ENCODE measurements at regions not wholly inside any gene's neighbourhood (a gene's known extent, or its start where the extent isn't known, plus 50 kb on each side); places are given as distances from the start of the nearest gene placed in this dataset.

GRCh38 chr2:129717560-129718130 lies 261.8 kb upstream of the RAB6C start:
- Histone ChIP-seq H3K9me3 (no peaks in the 10 kb centered on the region), H3K27ac (no peak overlapping the region), H3K27me3 (no peaks in the 10 kb centered on the region), H3K4me3 (replicated peaks in 1 of 3) (no peak overlapping the region), H3K4me1 (peaks cover 11 to 12% of the 10 kb centered on the region in 2 donors), H3K36me3 (no peaks in the 10 kb centered on the region)
- intact Hi-C loops (cut with DNase I): no loop called here
- WGBS, 2 donors: 21 to 24% methylated on average over 10 to 11 of the region's 11 CpGs
- DNase-seq: peak; percentile 75 to 78
- TF ChIP-seq, protein P1, sequence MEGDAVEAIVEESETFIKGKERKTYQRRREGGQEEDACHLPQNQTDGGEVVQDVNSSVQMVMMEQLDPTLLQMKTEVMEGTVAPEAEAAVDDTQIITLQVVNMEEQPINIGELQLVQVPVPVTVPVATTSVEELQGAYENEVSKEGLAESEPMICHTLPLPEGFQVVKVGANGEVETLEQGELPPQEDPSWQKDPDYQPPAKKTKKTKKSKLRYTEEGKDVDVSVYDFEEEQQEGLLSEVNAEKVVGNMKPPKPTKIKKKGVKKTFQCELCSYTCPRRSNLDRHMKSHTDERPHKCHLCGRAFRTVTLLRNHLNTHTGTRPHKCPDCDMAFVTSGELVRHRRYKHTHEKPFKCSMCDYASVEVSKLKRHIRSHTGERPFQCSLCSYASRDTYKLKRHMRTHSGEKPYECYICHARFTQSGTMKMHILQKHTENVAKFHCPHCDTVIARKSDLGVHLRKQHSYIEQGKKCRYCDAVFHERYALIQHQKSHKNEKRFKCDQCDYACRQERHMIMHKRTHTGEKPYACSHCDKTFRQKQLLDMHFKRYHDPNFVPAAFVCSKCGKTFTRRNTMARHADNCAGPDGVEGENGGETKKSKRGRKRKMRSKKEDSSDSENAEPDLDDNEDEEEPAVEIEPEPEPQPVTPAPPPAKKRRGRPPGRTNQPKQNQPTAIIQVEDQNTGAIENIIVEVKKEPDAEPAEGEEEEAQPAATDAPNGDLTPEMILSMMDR (IDR thresholded peaks at IDR 0.05): no peak
- no peak for TF ChIP-seq POLR2A (IDR thresholded peaks at IDR 0.05)

DNA sequence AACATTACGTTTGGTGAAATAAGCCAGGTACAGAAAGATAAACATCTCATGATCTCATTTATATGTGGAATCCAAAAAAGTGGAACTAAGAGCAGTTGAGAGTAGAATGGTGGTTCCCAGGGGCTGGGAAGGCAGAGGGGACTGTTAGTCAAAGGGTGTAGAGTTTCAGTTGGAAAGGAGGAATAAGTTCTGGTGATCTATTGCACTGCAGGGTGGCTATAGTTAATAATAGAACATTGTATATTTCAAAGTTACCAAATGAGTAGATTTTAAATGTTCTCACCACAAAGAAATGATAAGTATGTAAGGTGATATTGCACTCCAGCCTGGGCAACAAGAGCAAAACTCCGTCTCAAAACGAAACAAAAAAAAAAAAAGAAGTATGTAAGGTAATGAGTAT lies 260.1 kb upstream of the RAB6C start:
- H3K4me3 ChIP-seq (replicated peaks in 1 of 3): no peak overlapping the region
- DNase-seq: no peak
- no peaks in the 10 kb centered on the region for H3K9me3 ChIP-seq
- intact Hi-C loops (cut with DNase I): no loop called here
- peaks cover 11 to 12% of the 10 kb centered on the region in 2 donors for H3K4me1 ChIP-seq
- 65 to 79% methylated on average over 3 of the region's 3 CpGs for WGBS, 2 donors
- no peak overlapping the region for H3K27ac ChIP-seq
- no peaks in the 10 kb centered on the region for H3K27me3 ChIP-seq
- no peak for TF ChIP-seq POLR2A (IDR thresholded peaks at IDR 0.05)
- TF ChIP-seq, protein P1 (IDR thresholded peaks at IDR 0.05): no peak
- H3K36me3 ChIP-seq: no peaks in the 10 kb centered on the region

GRCh38 chr2:129720360-129720759 lies 259.1 kb upstream of the RAB6C start:
- Histone ChIP-seq H3K27me3 (no peaks in the 10 kb centered on the region), H3K9me3 (no peaks in the 10 kb centered on the region), H3K27ac (no peak overlapping the region), H3K36me3 (no peaks in the 10 kb centered on the region), H3K4me1 (peaks cover 11 to 12% of the 10 kb centered on the region in 2 donors), H3K4me3 (replicated peaks in 1 of 3) (no peak overlapping the region)
- 91 to 94% methylated on average over 6 of the region's 6 CpGs for whole genome bisulfite sequencing, 2 donors
- intact Hi-C loops (cut with DNase I): no loop called here
- DNase-seq: no peak
- TF ChIP-seq POLR2A (IDR thresholded peaks at IDR 0.05): no peak
- TF ChIP-seq, protein P1 (IDR thresholded peaks at IDR 0.05): no peak

- 80 to 89% methylated on average over 4 of the region's 6 CpGs for WGBS, 2 donors
- Histone ChIP-seq H3K36me3 (no peaks in the 10 kb centered on the region), H3K4me1 (peaks cover 11 to 12% of the 10 kb centered on the region in 2 donors), H3K9me3 (no peaks in the 10 kb centered on the region), H3K27ac (no peak overlapping the region), H3K27me3 (no peaks in the 10 kb centered on the region), H3K4me3 (replicated peaks in 1 of 3) (no peak overlapping the region)
- TF ChIP-seq, protein P1 (IDR thresholded peaks at IDR 0.05): no peak
- TF ChIP-seq POLR2A (IDR thresholded peaks at IDR 0.05): no peak
- intact Hi-C loops (cut with DNase I): no loop called here
- no peak for DNase-seq
These were observed 258.7 kb upstream of the RAB6C start for GRCh38 chr2:129720761-129721160.

- Histone ChIP-seq H3K27me3 (no peaks in the 10 kb centered on the region), H3K36me3 (no peaks in the 10 kb centered on the region), H3K4me3 (replicated peaks in 1 of 3) (no peak overlapping the region), H3K27ac (no peak overlapping the region), H3K4me1 (peaks cover 11 to 12% of the 10 kb centered on the region in 2 donors), H3K9me3 (no peaks in the 10 kb centered on the region)
- intact Hi-C loops (cut with DNase I): no loop called here
- no peak for DNase-seq
- TF ChIP-seq POLR2A (IDR thresholded peaks at IDR 0.05): no peak
- TF ChIP-seq, protein P1 (IDR thresholded peaks at IDR 0.05): no peak
- WGBS, 2 donors: 69 to 86% methylated on average over 3 of the region's 3 CpGs
These were observed 258.2 kb upstream of the RAB6C start for GRCh38 chr2:129721236-129721635.

Measured in thyroid gland (tissue), 4 donors.